Activated CD4-positive, alpha-beta T cell treated with anti-CD3 and anti-CD28 coated beads, Interleukin-2, amount 50 U/mL, for 4 hours (primary cell): ENCODE measurements at regions not wholly inside any gene's neighbourhood (a gene's known extent, or its start where the extent isn't known, plus 50 kb on each side); places are given as distances from the start of the nearest gene placed in this dataset.

Experiments used
- DNase-seq, 2 experiments: peaks; one replicate each; pipeline ENCODE4 v3.0.0-alpha.2; 2020

GRCh38 chr10:113423981-113424721 lies 128.7 kb upstream of the HABP2 start:
- DNase-seq = no peak

- DNase-seq = no peak
Observed at GRCh38 chr10:113425008-113425407, 127.8 kb upstream of the HABP2 start.

GRCh38 chr10:113425541-113425951 lies 127.3 kb upstream of the HABP2 start:
- DNase-seq = no peak

GRCh38 chr10:113426181-113426877 lies 126.5 kb upstream of the HABP2 start:
- DNase-seq = no peak

- no peak for DNase-seq
Observed at GRCh38 chr10:113427236-113427735, 125.6 kb upstream of the HABP2 start.

GRCh38 chr10:113427811-113428558 lies 124.9 kb upstream of the HABP2 start:
- DNase-seq = no peak

GRCh38 chr10:113430634-113431397 lies 122.0 kb upstream of the HABP2 start:
- DNase-seq = no peak

- no peak for DNase-seq
Observed at GRCh38 chr10:113431398-113432160, 121.3 kb upstream of the HABP2 start.

GRCh38 chr10:113433711-113434110 lies 119.1 kb upstream of the HABP2 start:
- DNase-seq = no peak

- no peak for DNase-seq
Observed at GRCh38 chr10:113434315-113434714, 118.5 kb upstream of the HABP2 start.

GRCh38 chr10:113434950-113435349 lies 117.9 kb upstream of the HABP2 start:
- DNase-seq = no peak

GRCh38 chr10:113435881-113436280 lies 117.0 kb upstream of the HABP2 start:
- no peak for DNase-seq

GRCh38 chr10:113436851-113437250 lies 116.0 kb upstream of the HABP2 start:
- no peak for DNase-seq

- no peak for DNase-seq
Observed at GRCh38 chr10:113438652-113439051, 114.2 kb upstream of the HABP2 start.

GRCh38 chr10:113441220-113441619 lies 111.6 kb upstream of the HABP2 start:
- DNase-seq = no peak

- DNase-seq = no peak
Observed at GRCh38 chr10:113441686-113442270, 111.1 kb upstream of the HABP2 start.

GRCh38 chr10:113442336-113442735 lies 110.5 kb upstream of the HABP2 start:
- DNase-seq = no peak

- no peak for DNase-seq
Observed at GRCh38 chr10:113443141-113443925, 109.5 kb upstream of the HABP2 start.

- DNase-seq = no peak
Observed at GRCh38 chr10:113444766-113445365, 108.0 kb upstream of the HABP2 start.

GRCh38 chr10:113445736-113446135 lies 107.1 kb upstream of the HABP2 start:
- DNase-seq = no peak
